Omental fat pad (tissue), 3 donors: ENCODE measurements at regions not wholly inside any gene's neighbourhood (a gene's known extent, or its start where the extent isn't known, plus 50 kb on each side); places are given as distances from the start of the nearest gene placed in this dataset.

Source experiments
- ATAC-seq: fragments of 150-250 bp; one replicate; pipeline ENCODE4 v1.9.1; 2016; ENCODE audit warnings: mild to moderate bottlenecking, moderate library complexity; ENCODE audit not compliant: low FRiP score
- DNase-seq: peaks from one replicate; pipeline ENCODE4 v3.0.0-alpha.2; 2019; ENCODE audit warnings: low spot score
- TF ChIP-seq, protein P1 (sequence below), 3 donors: fragments of 450-650 bp; IDR thresholded peaks; one replicate each; pipeline ENCODE4 v1.5.1; 2016 to 2017; ENCODE audit warnings: antibody characterized with exemption in 3 of 3, mild to moderate bottlenecking in 3 of 3, moderate library complexity in 2 of 3

DNA sequence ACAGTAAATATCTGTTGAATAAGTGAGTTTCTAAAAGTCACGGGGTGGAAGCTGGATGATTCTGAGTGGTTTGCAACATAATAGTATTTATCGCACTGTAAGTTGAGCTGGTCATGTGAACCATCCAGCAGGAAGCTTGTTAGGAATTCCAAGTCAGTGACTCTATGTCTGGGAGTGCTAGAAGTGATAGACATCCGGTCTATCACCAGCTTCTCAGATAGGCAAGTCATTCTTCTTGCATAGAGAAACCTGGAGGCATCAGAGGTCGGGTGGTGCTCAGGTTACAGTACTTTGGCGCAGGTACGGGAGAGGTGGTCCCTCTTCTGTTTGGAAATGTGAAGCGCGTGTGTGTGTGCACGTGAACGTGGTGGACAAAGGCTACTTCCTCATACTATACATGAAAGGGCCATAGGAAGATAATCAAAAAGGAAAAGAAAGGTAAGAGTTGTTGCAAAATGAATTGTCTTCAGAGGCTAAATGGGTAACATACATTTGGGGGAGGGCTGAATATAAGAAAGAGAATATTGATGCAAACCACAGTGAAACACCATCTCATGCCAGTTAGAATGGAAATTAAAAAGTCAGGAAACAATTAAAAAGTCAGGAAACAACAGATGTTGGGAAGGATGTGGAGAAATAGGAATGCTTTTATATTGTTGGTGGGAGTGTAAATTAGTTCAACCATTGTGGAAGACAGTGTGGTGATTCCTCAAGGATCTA, 299.3 kb upstream of the ZFP64 start:
- TF ChIP-seq, protein P1, sequence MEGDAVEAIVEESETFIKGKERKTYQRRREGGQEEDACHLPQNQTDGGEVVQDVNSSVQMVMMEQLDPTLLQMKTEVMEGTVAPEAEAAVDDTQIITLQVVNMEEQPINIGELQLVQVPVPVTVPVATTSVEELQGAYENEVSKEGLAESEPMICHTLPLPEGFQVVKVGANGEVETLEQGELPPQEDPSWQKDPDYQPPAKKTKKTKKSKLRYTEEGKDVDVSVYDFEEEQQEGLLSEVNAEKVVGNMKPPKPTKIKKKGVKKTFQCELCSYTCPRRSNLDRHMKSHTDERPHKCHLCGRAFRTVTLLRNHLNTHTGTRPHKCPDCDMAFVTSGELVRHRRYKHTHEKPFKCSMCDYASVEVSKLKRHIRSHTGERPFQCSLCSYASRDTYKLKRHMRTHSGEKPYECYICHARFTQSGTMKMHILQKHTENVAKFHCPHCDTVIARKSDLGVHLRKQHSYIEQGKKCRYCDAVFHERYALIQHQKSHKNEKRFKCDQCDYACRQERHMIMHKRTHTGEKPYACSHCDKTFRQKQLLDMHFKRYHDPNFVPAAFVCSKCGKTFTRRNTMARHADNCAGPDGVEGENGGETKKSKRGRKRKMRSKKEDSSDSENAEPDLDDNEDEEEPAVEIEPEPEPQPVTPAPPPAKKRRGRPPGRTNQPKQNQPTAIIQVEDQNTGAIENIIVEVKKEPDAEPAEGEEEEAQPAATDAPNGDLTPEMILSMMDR (IDR thresholded peaks at IDR 0.05) = no peak
- DNase-seq = no peak
- ATAC-seq = no peak

DNA sequence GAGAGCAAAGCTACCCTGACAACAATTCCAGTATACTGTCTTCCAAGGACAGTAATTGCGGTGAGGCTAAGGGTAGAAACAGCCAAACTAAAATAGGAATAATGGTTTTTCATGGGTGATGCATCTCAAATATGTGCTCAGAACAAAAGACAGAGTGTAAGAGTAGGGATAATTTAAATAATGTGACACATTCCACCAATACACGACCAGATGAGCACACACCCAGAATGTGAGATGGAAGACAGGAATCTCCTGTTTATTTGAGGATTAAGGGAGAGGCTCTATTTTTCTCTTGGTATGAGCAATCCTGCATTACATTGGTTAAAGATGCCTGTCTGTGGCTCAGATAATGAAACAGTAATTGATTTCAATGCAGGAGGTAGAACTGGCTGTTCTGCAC, 292.9 kb upstream of the ZFP64 start:
- ATAC-seq (no peak), DNase-seq (no peak)
- TF ChIP-seq, protein P1 (IDR thresholded peaks at IDR 0.05) = no peak

DNA sequence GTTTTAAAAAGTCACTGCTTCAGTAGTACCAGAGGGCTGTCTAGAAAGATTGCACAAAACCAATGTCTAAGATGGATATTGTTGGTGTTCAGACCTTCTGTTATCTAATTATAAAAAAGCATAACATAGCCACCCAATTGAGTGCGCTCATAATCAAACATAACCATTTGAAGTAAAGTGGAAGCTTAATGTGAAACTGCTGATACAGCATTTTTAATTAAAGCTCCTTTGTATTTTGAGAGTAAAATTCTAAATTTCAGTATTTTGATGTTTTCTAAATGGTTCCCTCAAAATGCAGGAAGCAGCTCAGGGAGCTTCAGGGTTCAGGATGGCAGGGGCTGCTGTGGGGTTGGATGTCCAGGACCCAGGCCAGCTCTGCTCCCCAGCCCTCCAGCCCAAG, 291.8 kb upstream of the ZFP64 start:
- no peak for ATAC-seq
- TF ChIP-seq, protein P1 (IDR thresholded peaks at IDR 0.05) = no peak
- DNase-seq = no peak

DNA sequence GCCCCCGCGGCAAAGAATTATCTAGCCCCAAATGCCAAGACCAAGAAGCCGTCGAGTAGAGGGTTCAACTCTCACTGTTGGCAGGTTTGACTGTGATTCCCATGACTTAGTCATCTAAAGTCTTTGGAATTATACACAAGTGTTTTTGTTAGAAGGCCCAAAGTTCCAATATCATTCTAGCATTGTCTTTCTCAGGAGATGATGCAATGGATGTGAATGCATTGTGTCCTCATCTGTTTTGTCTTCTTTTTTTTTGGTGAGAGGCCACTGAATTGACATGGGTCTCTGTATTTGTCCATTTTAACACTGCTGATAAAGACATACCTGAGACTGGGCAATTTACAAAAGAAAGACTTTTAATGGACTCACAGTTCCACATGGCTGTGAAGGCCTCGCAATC, 290.5 kb upstream of the ZFP64 start:
- ATAC-seq (no peak), DNase-seq (no peak)
- TF ChIP-seq, protein P1 (IDR thresholded peaks at IDR 0.05) = no peak

DNA sequence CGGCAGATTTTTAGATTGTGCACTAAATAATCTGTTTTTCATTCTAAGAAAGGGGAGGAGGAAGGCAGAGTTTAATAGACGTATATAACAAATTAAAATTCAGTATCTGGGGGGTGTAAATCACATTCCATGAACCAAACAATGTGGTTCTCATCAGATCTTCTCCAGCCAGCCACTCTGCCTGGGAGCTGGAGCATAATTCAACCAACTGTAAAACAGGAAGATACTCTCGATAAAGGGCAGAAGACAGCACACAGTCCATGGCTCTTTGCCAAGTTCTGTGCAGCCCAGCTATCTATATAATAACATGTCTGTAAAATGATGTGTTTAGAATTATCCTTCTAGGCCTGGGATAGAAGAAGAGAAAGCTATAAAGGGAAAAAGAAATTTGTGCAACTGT, 289.9 kb upstream of the ZFP64 start:
- ATAC-seq (no peak), DNase-seq (no peak)
- TF ChIP-seq, protein P1 (IDR thresholded peaks at IDR 0.05) = no peak

DNA sequence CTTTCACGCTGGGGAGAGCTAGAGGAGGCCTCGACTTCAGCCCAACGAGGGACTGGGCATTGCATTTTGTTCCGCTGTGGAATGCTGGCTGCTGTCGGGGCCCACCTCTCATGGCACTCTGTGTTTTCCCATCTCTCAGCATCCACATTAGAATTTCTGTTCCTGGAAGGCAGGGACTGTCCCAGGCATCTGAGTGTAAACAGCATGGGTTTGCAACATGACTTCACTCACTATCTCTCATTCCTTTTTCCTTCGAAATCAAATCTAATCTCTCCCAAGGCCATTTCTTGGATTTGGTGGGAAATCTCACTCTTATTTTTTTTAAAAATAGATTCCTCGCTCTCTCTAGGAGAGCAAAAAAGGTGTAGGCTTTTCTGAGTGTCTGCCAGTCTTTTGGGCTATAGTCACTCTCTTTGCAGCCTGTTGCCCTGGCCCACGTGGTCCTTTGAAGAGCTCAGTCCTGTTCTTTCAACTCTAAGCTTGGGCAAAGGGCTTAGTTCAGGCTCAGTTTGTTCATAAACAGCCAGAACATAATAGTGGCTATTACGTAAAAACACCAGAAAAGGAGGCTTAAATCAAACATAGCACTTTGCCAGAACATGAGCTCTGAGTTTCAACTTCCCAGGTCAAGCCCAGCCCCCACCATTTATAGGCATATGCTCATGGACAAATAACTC, 284.6 kb upstream of the ZFP64 start:
- DNase-seq (no peak), ATAC-seq (no peak)
- TF ChIP-seq, protein P1 (IDR thresholded peaks at IDR 0.05) = no peak

DNA sequence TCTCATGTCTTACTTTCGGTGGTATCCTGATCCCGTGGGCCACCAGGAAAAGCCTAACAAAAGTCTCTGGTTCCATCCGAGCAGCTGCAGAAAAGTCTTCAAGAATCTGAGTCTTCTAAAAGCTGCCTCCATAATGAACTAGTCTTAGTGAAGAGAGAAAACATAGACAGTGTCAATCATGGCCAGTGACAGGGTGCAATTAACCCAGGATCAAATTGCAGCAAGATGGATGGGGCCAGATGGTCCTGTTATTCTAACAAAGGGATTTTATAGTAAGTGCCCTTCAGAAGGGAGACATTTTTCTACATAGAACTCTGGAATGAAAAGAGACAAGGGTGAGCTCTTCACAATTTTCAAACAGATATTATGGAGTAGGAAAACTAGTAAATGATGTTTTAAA, 281.6 kb upstream of the ZFP64 start:
- TF ChIP-seq, protein P1 (IDR thresholded peaks at IDR 0.05) = no peak
- no peak for DNase-seq
- no peak for ATAC-seq
